K562 (cell line): ENCODE measurements at regions not wholly inside any gene's neighbourhood (a gene's known extent, or its start where the extent isn't known, plus 50 kb on each side); places are given as distances from the start of the nearest gene placed in this dataset.

Experiments used
- CREM ChIP-seq: IDR thresholded peaks from 2 replicates; pipeline ENCODE4 v1.6.1; 2014; ENCODE audit warnings: antibody characterized with exemption, low read depth
- CTCF ChIP-seq, 3 experiments: IDR thresholded peaks in 2 of 3; conservative IDR thresholded peaks in 1 of 3; 2 replicates each; pipeline ENCODE4 v1.5.1; 2011 to 2012; ENCODE audit warnings: low read length in 3 of 3, mild to moderate bottlenecking in 3 of 3, control low read depth in 2 of 3, improper control_type of control experiment in 1 of 3, inconsistent platforms in 1 of 3, low read depth in 1 of 3, mixed read lengths in 1 of 3, moderate library complexity in 1 of 3; ENCODE audit not compliant: insufficient read depth in 2 of 3
- E2F4 ChIP-seq: sonication (generic); formaldehyde crosslinking; IDR thresholded peaks from 2 replicates; pipeline ENCODE4 v1.8.0; 2022; ENCODE audit warnings: mild to moderate bottlenecking, low read depth, missing genetic modification reagents
- EP300 ChIP-seq: IDR thresholded peaks from 2 replicates; pipeline ENCODE4 v1.6.1; 2012; ENCODE audit warnings: low read length, improper control_type of control experiment
- HMG20B ChIP-seq: fragments of 250-450 bp; sonication (Bioruptor Pico); IDR thresholded peaks from 2 replicates; pipeline ENCODE4 v1.5.0; 2021; ENCODE audit warnings: mild to moderate bottlenecking
- KAT2B ChIP-seq: IDR thresholded peaks from one replicate; pipeline ENCODE4 v1.6.1; 2012; ENCODE audit warnings: low read depth, mild to moderate bottlenecking, control low read depth, inconsistent platforms, low read length, moderate library complexity
- MAX ChIP-seq: sonication (generic); formaldehyde crosslinking; IDR thresholded peaks from 2 replicates; pipeline ENCODE4 v1.9.0; 2022; ENCODE audit warnings: mild to moderate bottlenecking, missing genetic modification reagents
- RAD51 ChIP-seq: fragments of 450-650 bp; IDR thresholded peaks from 2 replicates; pipeline ENCODE4 v1.7.1; 2016; ENCODE audit warnings: low read depth, mild to moderate bottlenecking, borderline replicate concordance
- ZBTB34 ChIP-seq: fragments of 250-450 bp; sonication (Bioruptor Pico); IDR thresholded peaks from 2 replicates; pipeline ENCODE4 v1.8.0; 2021; ENCODE audit warnings: mild to moderate bottlenecking, moderate library complexity
- ZBTB43 ChIP-seq: sonication (generic); formaldehyde crosslinking; IDR thresholded peaks from 2 replicates; pipeline ENCODE4 v1.8.0; 2023; ENCODE audit warnings: mild to moderate bottlenecking, missing genetic modification reagents

- no peak for TF ChIP-seq EP300
- no peak for TF ChIP-seq MAX (CRISPR knock-in tag)
- no peak for TF ChIP-seq ZBTB34 (CRISPR knock-in tag)
- no peak for TF ChIP-seq KAT2B
- TF ChIP-seq RAD51, result no peak
- TF ChIP-seq E2F4 (CRISPR knock-in tag), result no peak
- TF ChIP-seq ZBTB43 (CRISPR knock-in tag), result no peak
- no peak for TF ChIP-seq HMG20B (CRISPR knock-in tag)
- no peak for TF ChIP-seq CREM
- peak in 2 of 3 experiments; percentile 30 to 53; a peak in 3 of 6 replicates for TF ChIP-seq CTCF (IDR thresholded peaks at IDR 0.05 in 2 of 3, conservative IDR thresholded peaks at IDR 0.05 in 1 of 3; ENCODE audit: insufficient read depth in 2 of 3, low read depth in 1 of 3, low read length in 3 of 3)
Measured at GRCh38 chr9:4382722-4383317, 83.0 kb upstream of the GLIS3 start.
